HL-60 (cell line): ENCODE measurements at regions not wholly inside any gene's neighbourhood (a gene's known extent, or its start where the extent isn't known, plus 50 kb on each side); places are given as distances from the start of the nearest gene placed in this dataset.

Source experiments
- DNase-seq, 2 experiments: peaks; one replicate each; pipeline ENCODE4 v3.0.0-alpha.2; 2010 to 2020; ENCODE audit warnings: low read depth in 1 of 2, low spot score in 1 of 2
- H3K27ac ChIP-seq: fragments of 250-450 bp; sonication (Bioruptor Pico); replicated peaks from 2 replicates; pipeline ENCODE4 v1.5.1; 2020; ENCODE audit warnings: mild to moderate bottlenecking, moderate library complexity
- H3K27me3 ChIP-seq: fragments of 250-450 bp; sonication (Bioruptor Pico); 2 replicates; pipeline ENCODE4 v1.5.1; 2021; ENCODE audit warnings: mild to moderate bottlenecking, moderate library complexity; ENCODE audit not compliant: insufficient read depth, poor library complexity, severe bottlenecking
- H3K4me3 ChIP-seq: replicated peaks from 2 replicates; pipeline ENCODE4 v1.5.1; 2011; ENCODE audit warnings: mild to moderate bottlenecking, control low read depth, low read length; ENCODE audit not compliant: insufficient read depth
- GABPA ChIP-seq: IDR thresholded peaks from 2 replicates; pipeline ENCODE4 v1.6.1; 2012; ENCODE audit warnings: low read depth
- POLR2AphosphoS5 ChIP-seq: IDR thresholded peaks from 2 replicates; pipeline ENCODE4 v1.6.1; 2012; ENCODE audit warnings: low read depth
- REST ChIP-seq: IDR thresholded peaks from 2 replicates; pipeline ENCODE4 v1.6.1; 2012; ENCODE audit warnings: low read depth; ENCODE audit not compliant: insufficient replicate concordance
- SPI1 ChIP-seq: IDR thresholded peaks from 2 replicates; pipeline ENCODE4 v1.6.1; 2012; ENCODE audit warnings: low read depth, mild to moderate bottlenecking, borderline replicate concordance
- TF ChIP-seq, protein P1 (sequence below): IDR thresholded peaks from one replicate; pipeline ENCODE4 v1.5.1; 2011; ENCODE audit warnings: low read length, control low read depth, inconsistent platforms; ENCODE audit not compliant: insufficient read depth

DNA sequence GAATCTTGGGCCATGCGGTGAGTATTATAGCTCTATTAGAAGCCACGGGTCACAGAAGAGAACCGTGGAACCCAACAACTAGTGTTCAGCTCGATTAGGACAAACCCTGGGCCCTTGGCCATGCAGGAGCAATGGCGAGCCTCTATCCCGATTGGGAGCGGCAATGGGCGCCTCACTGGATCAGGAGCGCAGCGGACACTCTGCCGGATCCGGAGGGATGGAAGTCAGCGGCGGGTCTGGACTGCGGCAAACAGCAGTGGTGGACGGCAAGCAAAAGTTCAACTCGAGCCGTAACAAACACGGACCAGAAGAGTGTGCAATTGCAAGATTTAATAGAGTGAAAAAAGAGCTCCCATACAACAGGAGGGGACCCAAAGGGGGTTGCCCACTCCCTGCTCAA, 1481.9 kb downstream of the PCDH9 start:
- no peak overlapping the region for H3K4me3 ChIP-seq
- no peak for DNase-seq
- H3K27ac ChIP-seq = no peak overlapping the region
- TF ChIP-seq, protein P1, sequence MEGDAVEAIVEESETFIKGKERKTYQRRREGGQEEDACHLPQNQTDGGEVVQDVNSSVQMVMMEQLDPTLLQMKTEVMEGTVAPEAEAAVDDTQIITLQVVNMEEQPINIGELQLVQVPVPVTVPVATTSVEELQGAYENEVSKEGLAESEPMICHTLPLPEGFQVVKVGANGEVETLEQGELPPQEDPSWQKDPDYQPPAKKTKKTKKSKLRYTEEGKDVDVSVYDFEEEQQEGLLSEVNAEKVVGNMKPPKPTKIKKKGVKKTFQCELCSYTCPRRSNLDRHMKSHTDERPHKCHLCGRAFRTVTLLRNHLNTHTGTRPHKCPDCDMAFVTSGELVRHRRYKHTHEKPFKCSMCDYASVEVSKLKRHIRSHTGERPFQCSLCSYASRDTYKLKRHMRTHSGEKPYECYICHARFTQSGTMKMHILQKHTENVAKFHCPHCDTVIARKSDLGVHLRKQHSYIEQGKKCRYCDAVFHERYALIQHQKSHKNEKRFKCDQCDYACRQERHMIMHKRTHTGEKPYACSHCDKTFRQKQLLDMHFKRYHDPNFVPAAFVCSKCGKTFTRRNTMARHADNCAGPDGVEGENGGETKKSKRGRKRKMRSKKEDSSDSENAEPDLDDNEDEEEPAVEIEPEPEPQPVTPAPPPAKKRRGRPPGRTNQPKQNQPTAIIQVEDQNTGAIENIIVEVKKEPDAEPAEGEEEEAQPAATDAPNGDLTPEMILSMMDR = no peak
- TF ChIP-seq POLR2AphosphoS5 (no peak), GABPA (no peak), REST (no peak), SPI1 (no peak)
- H3K27me3 ChIP-seq = no peaks in the 10 kb centered on the region

- TF ChIP-seq, protein P1 = no peak
- TF ChIP-seq POLR2AphosphoS5 = no peak
- TF ChIP-seq REST = no peak
- TF ChIP-seq GABPA = no peak
- no peak for TF ChIP-seq SPI1
- Histone ChIP-seq H3K4me3 (no peak overlapping the region), H3K27me3 (no peaks in the 10 kb centered on the region), H3K27ac (no peak overlapping the region)
- no peak for DNase-seq
Measured at GRCh38 chr13:65746406-65746921, 1483.7 kb downstream of the PCDH9 start.

GRCh38 chr13:65744836-65745235, 1485.3 kb downstream of the PCDH9 start:
- no peak for DNase-seq
- no peak overlapping the region for H3K27ac ChIP-seq
- H3K4me3 ChIP-seq = no peak overlapping the region
- no peaks in the 10 kb centered on the region for H3K27me3 ChIP-seq
- TF ChIP-seq REST = no peak
- TF ChIP-seq POLR2AphosphoS5 = no peak
- TF ChIP-seq SPI1 = no peak
- no peak for TF ChIP-seq GABPA
